Liver (tissue), 3 donors: ENCODE measurements at regions not wholly inside any gene's neighbourhood (a gene's known extent, or its start where the extent isn't known, plus 50 kb on each side); places are given as distances from the start of the nearest gene placed in this dataset.

ENCODE experiments used
- ATF3 ChIP-seq: IDR thresholded peaks from 2 replicates; pipeline ENCODE4 v1.6.1; 2016; ENCODE audit warnings: antibody characterized with exemption
- CTCF ChIP-seq: fragments of 150-350 bp; IDR thresholded peaks from 2 replicates; pipeline ENCODE4 v1.5.1; 2017; ENCODE audit warnings: improper control_type of control experiment, low read depth, low read length; ENCODE audit not compliant: missing input control
- GABPA ChIP-seq, 2 donors: IDR thresholded peaks in 1 of 2; conservative IDR thresholded peaks in 1 of 2; 2 replicates each; pipeline ENCODE4 v1.6.1; 2016; ENCODE audit warnings: antibody characterized with exemption in 2 of 2, mild to moderate bottlenecking in 1 of 2, moderate library complexity in 1 of 2
- TAF1 ChIP-seq: conservative IDR thresholded peaks from 2 replicates; pipeline ENCODE4 v1.6.1; 2016; ENCODE audit warnings: antibody characterized with exemption, mild to moderate bottlenecking
- YY1 ChIP-seq: IDR thresholded peaks from 2 replicates; pipeline ENCODE4 v1.6.1; 2016; ENCODE audit warnings: antibody characterized with exemption, mild to moderate bottlenecking
- donor health status: healthy.
- donor health status: healthy.

- no peak for TF ChIP-seq ATF3
- TF ChIP-seq CTCF = no peak
- no peak for TF ChIP-seq GABPA (IDR thresholded peaks at IDR 0.05 in 1 of 2, conservative IDR thresholded peaks at IDR 0.05 in 1 of 2)
- no peak for TF ChIP-seq TAF1
- TF ChIP-seq YY1 = no peak
These were observed 300.4 kb downstream of the AHR start for GRCh38 chr7:17598846-17599245.
